ENCODE measurements at regions not wholly inside any gene's neighbourhood (a gene's known extent, or its start where the extent isn't known, plus 50 kb on each side); places are given as distances from the start of the nearest gene placed in this dataset.

DNA sequence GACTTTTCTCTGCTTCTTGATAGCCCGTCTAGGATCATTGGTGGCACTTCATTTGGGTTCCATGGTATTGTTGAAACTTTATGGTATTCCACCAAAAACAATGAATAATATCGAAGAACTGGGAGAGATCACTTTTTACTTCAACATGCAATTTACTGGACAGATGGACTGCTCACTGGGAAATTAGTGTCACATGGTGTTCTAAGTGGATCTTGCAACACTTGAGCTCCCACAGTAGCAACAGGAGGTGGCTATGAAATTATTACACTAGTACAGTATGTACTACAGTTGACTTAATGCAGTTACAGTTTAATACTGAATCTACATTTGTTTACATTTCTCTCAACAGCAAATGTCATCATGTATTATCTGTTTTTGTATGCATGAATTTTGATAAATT, 997.3 kb downstream of the REEP3 start:
- TF ChIP-seq CTCF (IDR thresholded peaks at IDR 0.05; ENCODE audit: low read depth, low read length), result no peak
- TF ChIP-seq EZH2phosphoT487 (IDR thresholded peaks at IDR 0.05; ENCODE audit: low read depth), result no peak
